Loucy (cell line): ENCODE measurements at regions not wholly inside any gene's neighbourhood (a gene's known extent, or its start where the extent isn't known, plus 50 kb on each side); places are given as distances from the start of the nearest gene placed in this dataset.
"Not testable (repeated sequence)": the region's sequence is repeated elsewhere in the genome, so short reads cannot be mapped to it uniquely, and the experiment has no call there.

Source experiments
- CTCF ChIP-seq: fragments of 200-600 bp; sonication (generic); conservative IDR thresholded peaks from 2 replicates; pipeline ENCODE4 v1.5.1; 2014; ENCODE audit warnings: mild to moderate bottlenecking, antibody characterized with exemption, low read length
- EZH2phosphoT487 ChIP-seq: fragments of 200-600 bp; IDR thresholded peaks from 2 replicates; pipeline ENCODE4 v1.6.1; 2018; ENCODE audit warnings: antibody characterized with exemption, mild to moderate bottlenecking, moderate library complexity, borderline replicate concordance

- not testable (repeated sequence) for TF ChIP-seq CTCF, EZH2phosphoT487
These were observed 189.1 kb downstream of the DUSP10 start for GRCh38 chr1:221552792-221553191.
